Duodenal mucosa (tissue), 2 donors: ENCODE measurements at regions not wholly inside any gene's neighbourhood (a gene's known extent, or its start where the extent isn't known, plus 50 kb on each side); places are given as distances from the start of the nearest gene placed in this dataset.
"Not testable (repeated sequence)": the region's sequence is repeated elsewhere in the genome, so short reads cannot be mapped to it uniquely, and the experiment has no call there.

Experiments used
- H3K27ac ChIP-seq: one replicate; pipeline ENCODE4 v1.7.0; 2013; ENCODE audit warnings: low read depth, low read length
- H3K27me3 ChIP-seq, 2 donors: one replicate each; pipeline ENCODE4 v1.7.0; 2013; ENCODE audit warnings: low read length in 2 of 2, control low read depth in 1 of 2; ENCODE audit not compliant: insufficient read depth in 2 of 2, control insufficient read depth in 1 of 2
- H3K36me3 ChIP-seq, 2 donors: one replicate each; pipeline ENCODE4 v1.7.0; 2013; ENCODE audit warnings: low read length in 2 of 2, control low read depth in 1 of 2; ENCODE audit not compliant: insufficient read depth in 2 of 2, control insufficient read depth in 1 of 2
- H3K4me1 ChIP-seq, 2 donors: one replicate each; pipeline ENCODE4 v1.7.0; 2013; ENCODE audit warnings: low read length in 2 of 2, control low read depth in 1 of 2; ENCODE audit not compliant: insufficient read depth in 2 of 2, control insufficient read depth in 1 of 2
- H3K4me3 ChIP-seq, 2 donors: one replicate each; pipeline ENCODE4 v1.7.0; 2013; ENCODE audit warnings: low read length in 2 of 2, low read depth in 1 of 2
- H3K9ac ChIP-seq, 2 donors: one replicate each; pipeline ENCODE4 v1.7.0; 2013; ENCODE audit warnings: low read length in 2 of 2, low read depth in 1 of 2
- H3K9me3 ChIP-seq, 2 donors: one replicate each; pipeline ENCODE4 v1.7.0; 2013; ENCODE audit warnings: low read length in 2 of 2, control low read depth in 1 of 2; ENCODE audit not compliant: control insufficient read depth in 1 of 2

- Histone ChIP-seq H3K9me3 (peaks cover 0 to 7% of the 10 kb centered on the region in 2 donors), H3K4me3 (no peak overlapping the region), H3K27me3 (no peaks in the 10 kb centered on the region), H3K36me3 (no peaks in the 10 kb centered on the region), H3K9ac (no peak overlapping the region), H3K4me1 (no peaks in the 10 kb centered on the region), H3K27ac (no peak overlapping the region)
Observed at GRCh38 chr2:2779727-2780126, 448.7 kb upstream of the MYT1L start.

GRCh38 chr2:2777876-2778275, 446.8 kb upstream of the MYT1L start:
- H3K27ac ChIP-seq: no peak overlapping the region
- H3K36me3 ChIP-seq: no peaks in the 10 kb centered on the region
- peaks cover 0 to 7% of the 10 kb centered on the region in 2 donors for H3K9me3 ChIP-seq
- no peak overlapping the region for H3K4me3 ChIP-seq
- no peaks in the 10 kb centered on the region for H3K4me1 ChIP-seq
- H3K27me3 ChIP-seq: no peaks in the 10 kb centered on the region
- no peak overlapping the region for H3K9ac ChIP-seq

GRCh38 chr2:2777213-2777612, 446.1 kb upstream of the MYT1L start:
- Histone ChIP-seq H3K27me3 (no peaks in the 10 kb centered on the region), H3K27ac (no peak overlapping the region), H3K36me3 (no peaks in the 10 kb centered on the region), H3K9ac (no peak overlapping the region), H3K9me3 (peaks cover 0 to 7% of the 10 kb centered on the region in 2 donors), H3K4me3 (no peak overlapping the region), H3K4me1 (no peaks in the 10 kb centered on the region)

- Histone ChIP-seq H3K4me1 (no peaks in the 10 kb centered on the region), H3K4me3 (no peak overlapping the region), H3K27ac (no peak overlapping the region), H3K9ac (no peak overlapping the region), H3K9me3 (peaks cover 0 to 6% of the 10 kb centered on the region in 2 donors), H3K36me3 (no peaks in the 10 kb centered on the region), H3K27me3 (no peaks in the 10 kb centered on the region)
Observed at GRCh38 chr2:2775018-2775417, 443.9 kb upstream of the MYT1L start.

- Histone ChIP-seq H3K4me3 (no peak overlapping the region), H3K36me3 (no peaks in the 10 kb centered on the region), H3K9ac (no peak overlapping the region), H3K4me1 (no peaks in the 10 kb centered on the region), H3K27me3 (no peaks in the 10 kb centered on the region), H3K9me3 (no peaks in the 10 kb centered on the region), H3K27ac (no peak overlapping the region)
Observed at GRCh38 chr2:2773692-2774091, 442.6 kb upstream of the MYT1L start.

- not testable (repeated sequence) for H3K27me3 ChIP-seq, H3K27ac ChIP-seq, H3K4me3 ChIP-seq, H3K4me1 ChIP-seq, H3K9ac ChIP-seq, H3K9me3 ChIP-seq, H3K36me3 ChIP-seq
Observed at GRCh38 chr2:2773080-2773479, 442.0 kb upstream of the MYT1L start.

GRCh38 chr2:2771721-2772411, 440.8 kb upstream of the MYT1L start:
- H3K27me3 ChIP-seq: no peaks in the 10 kb centered on the region
- no peak overlapping the region for H3K4me3 ChIP-seq
- no peaks in the 10 kb centered on the region for H3K4me1 ChIP-seq
- no peaks in the 10 kb centered on the region for H3K36me3 ChIP-seq
- H3K9me3 ChIP-seq: no peaks in the 10 kb centered on the region
- no peak overlapping the region for H3K27ac ChIP-seq
- H3K9ac ChIP-seq: no peak overlapping the region

GRCh38 chr2:2769481-2770431, 438.7 kb upstream of the MYT1L start:
- H3K27me3 ChIP-seq: no peaks in the 10 kb centered on the region
- no peak overlapping the region for H3K9ac ChIP-seq
- no peak overlapping the region for H3K27ac ChIP-seq
- H3K9me3 ChIP-seq: no peaks in the 10 kb centered on the region
- no peaks in the 10 kb centered on the region for H3K36me3 ChIP-seq
- no peaks in the 10 kb centered on the region for H3K4me1 ChIP-seq
- H3K4me3 ChIP-seq: no peak overlapping the region

GRCh38 chr2:2768476-2768875, 437.4 kb upstream of the MYT1L start:
- no peak overlapping the region for H3K9ac ChIP-seq
- H3K4me3 ChIP-seq: no peak overlapping the region
- H3K4me1 ChIP-seq: no peaks in the 10 kb centered on the region
- H3K27me3 ChIP-seq: no peaks in the 10 kb centered on the region
- no peaks in the 10 kb centered on the region for H3K9me3 ChIP-seq
- no peak overlapping the region for H3K27ac ChIP-seq
- H3K36me3 ChIP-seq: no peaks in the 10 kb centered on the region

GRCh38 chr2:2767837-2768236, 436.8 kb upstream of the MYT1L start:
- Histone ChIP-seq H3K9me3 (no peaks in the 10 kb centered on the region), H3K4me1 (no peaks in the 10 kb centered on the region), H3K36me3 (no peaks in the 10 kb centered on the region), H3K27me3 (no peaks in the 10 kb centered on the region), H3K4me3 (no peak overlapping the region), H3K9ac (no peak overlapping the region), H3K27ac (no peak overlapping the region)
